PFSK-1 (cell line): ENCODE measurements at regions not wholly inside any gene's neighbourhood (a gene's known extent, or its start where the extent isn't known, plus 50 kb on each side); places are given as distances from the start of the nearest gene placed in this dataset.

Experiments used
- FOXP2 ChIP-seq: optimal IDR thresholded peaks from 2 replicates; pipeline ENCODE3; 2011; ENCODE audit warnings: borderline replicate concordance, control low read depth, inconsistent platforms; ENCODE audit not compliant: insufficient read depth; ENCODE audit errors: extremely low read length, extremely low read depth
- POLR2AphosphoS5 ChIP-seq: IDR thresholded peaks from 2 replicates; pipeline ENCODE4 v1.6.1; 2012; ENCODE audit warnings: low read depth, mild to moderate bottlenecking, control low read depth, low read length, moderate library complexity
- SIN3A ChIP-seq: IDR thresholded peaks from 2 replicates; pipeline ENCODE4 v1.6.1; 2012; ENCODE audit warnings: mild to moderate bottlenecking, low read length, moderate library complexity, borderline replicate concordance; ENCODE audit not compliant: insufficient read depth
- TAF1 ChIP-seq: IDR thresholded peaks from 2 replicates; pipeline ENCODE4 v1.6.1; 2012; ENCODE audit warnings: low read length, control low read depth, borderline replicate concordance; ENCODE audit not compliant: insufficient read depth
- TF ChIP-seq, protein P1 (sequence below), 2 experiments: IDR thresholded peaks; 2 replicates each; pipeline versions ENCODE4 v1.6.1 to v1.8.0; 2011 to 2012; ENCODE audit warnings: low read depth in 2 of 2, low read length in 2 of 2, control low read depth in 1 of 2, inconsistent platforms in 1 of 2, mild to moderate bottlenecking in 1 of 2, moderate library complexity in 1 of 2; ENCODE audit not compliant: insufficient read depth in 1 of 2

DNA sequence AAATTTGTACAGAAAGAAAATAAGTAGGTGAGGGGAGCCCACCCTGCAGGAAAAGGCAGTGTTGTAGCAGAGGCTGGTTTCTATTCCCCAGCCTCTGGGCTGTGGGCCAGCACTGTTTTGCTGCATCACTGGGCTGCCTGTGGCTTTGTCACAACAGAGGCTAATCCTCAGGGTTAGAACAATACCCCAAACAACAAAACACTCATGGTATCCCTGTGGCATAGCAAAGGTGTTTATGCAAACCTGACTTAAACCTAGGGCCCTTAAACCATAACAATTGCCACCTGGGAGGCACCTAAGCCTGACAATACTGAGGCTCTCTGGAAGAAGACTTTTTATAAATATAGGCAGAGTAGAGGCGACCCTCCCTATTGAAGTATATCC lies 314.7 kb downstream of the OLFM4 start:
- TF ChIP-seq TAF1 (no peak), SIN3A (no peak), POLR2AphosphoS5 (no peak), FOXP2 (no peak)
- TF ChIP-seq, protein P1, sequence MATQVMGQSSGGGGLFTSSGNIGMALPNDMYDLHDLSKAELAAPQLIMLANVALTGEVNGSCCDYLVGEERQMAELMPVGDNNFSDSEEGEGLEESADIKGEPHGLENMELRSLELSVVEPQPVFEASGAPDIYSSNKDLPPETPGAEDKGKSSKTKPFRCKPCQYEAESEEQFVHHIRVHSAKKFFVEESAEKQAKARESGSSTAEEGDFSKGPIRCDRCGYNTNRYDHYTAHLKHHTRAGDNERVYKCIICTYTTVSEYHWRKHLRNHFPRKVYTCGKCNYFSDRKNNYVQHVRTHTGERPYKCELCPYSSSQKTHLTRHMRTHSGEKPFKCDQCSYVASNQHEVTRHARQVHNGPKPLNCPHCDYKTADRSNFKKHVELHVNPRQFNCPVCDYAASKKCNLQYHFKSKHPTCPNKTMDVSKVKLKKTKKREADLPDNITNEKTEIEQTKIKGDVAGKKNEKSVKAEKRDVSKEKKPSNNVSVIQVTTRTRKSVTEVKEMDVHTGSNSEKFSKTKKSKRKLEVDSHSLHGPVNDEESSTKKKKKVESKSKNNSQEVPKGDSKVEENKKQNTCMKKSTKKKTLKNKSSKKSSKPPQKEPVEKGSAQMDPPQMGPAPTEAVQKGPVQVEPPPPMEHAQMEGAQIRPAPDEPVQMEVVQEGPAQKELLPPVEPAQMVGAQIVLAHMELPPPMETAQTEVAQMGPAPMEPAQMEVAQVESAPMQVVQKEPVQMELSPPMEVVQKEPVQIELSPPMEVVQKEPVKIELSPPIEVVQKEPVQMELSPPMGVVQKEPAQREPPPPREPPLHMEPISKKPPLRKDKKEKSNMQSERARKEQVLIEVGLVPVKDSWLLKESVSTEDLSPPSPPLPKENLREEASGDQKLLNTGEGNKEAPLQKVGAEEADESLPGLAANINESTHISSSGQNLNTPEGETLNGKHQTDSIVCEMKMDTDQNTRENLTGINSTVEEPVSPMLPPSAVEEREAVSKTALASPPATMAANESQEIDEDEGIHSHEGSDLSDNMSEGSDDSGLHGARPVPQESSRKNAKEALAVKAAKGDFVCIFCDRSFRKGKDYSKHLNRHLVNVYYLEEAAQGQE (IDR thresholded peaks at IDR 0.05; ENCODE audit: insufficient read depth in 1 of 2, low read depth in 2 of 2, low read length in 2 of 2) = no peak

DNA sequence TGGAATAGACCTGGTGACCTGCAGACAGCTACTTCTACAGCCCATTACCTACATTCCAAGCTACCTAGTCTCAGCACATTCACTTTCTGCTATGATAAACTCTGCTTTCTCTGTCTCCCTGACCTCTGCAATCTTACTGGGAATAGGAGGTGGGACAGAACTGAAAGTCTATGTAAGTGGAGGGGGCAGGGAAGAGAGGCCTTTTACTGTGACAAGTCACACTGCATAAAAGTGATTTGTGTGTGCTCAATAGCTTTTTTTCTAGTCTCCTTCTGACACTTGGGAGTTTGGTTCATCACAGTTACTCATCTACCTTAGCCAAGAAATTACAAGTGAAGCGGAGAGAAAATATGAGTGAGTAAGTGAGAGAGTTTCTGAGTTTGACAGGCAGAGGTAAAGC lies 322.4 kb downstream of the OLFM4 start:
- TF ChIP-seq TAF1 (no peak), SIN3A (no peak), POLR2AphosphoS5 (no peak), FOXP2 (no peak)
- TF ChIP-seq, protein P1 (IDR thresholded peaks at IDR 0.05; ENCODE audit: insufficient read depth in 1 of 2, low read depth in 2 of 2, low read length in 2 of 2) = no peak

- no peak for TF ChIP-seq FOXP2
- no peak for TF ChIP-seq POLR2AphosphoS5
- no peak for TF ChIP-seq TAF1
- TF ChIP-seq, protein P1 (IDR thresholded peaks at IDR 0.05; ENCODE audit: insufficient read depth in 1 of 2, low read depth in 2 of 2, low read length in 2 of 2) = no peak
- TF ChIP-seq SIN3A = no peak
Measured at GRCh38 chr13:53357582-53357981, 329.0 kb downstream of the OLFM4 start.

- no peak for TF ChIP-seq FOXP2
Measured at GRCh38 chr13:53368948-53369347, 340.3 kb downstream of the OLFM4 start.

DNA sequence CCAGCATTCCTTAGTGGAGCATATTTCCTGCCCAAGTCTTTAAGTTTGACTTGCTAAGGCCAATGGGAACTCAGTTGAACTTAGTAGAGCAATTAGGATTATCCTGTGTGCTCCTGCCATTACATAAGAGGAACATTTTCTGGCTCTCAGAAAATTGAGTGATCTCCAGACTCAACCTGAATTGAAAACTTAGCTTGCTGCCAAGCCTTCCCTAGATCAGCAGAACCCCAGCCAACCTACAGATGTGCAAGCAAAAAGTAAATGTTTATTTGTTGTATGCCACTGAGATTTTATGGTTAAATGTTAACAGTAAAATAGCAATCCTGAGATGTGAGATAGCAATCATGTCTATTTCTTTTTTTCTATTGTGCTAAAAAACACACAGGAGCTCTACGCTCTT lies 350.9 kb downstream of the OLFM4 start:
- TF ChIP-seq FOXP2 = no peak
- no peak for TF ChIP-seq SIN3A
- TF ChIP-seq, protein P1 (IDR thresholded peaks at IDR 0.05; ENCODE audit: insufficient read depth in 1 of 2, low read depth in 2 of 2, low read length in 2 of 2) = no peak

- no peak for TF ChIP-seq POLR2AphosphoS5
- TF ChIP-seq TAF1 = no peak
- no peak for TF ChIP-seq SIN3A
- TF ChIP-seq, protein P1 (IDR thresholded peaks at IDR 0.05; ENCODE audit: insufficient read depth in 1 of 2, low read depth in 2 of 2, low read length in 2 of 2) = no peak
- TF ChIP-seq FOXP2 = no peak
Measured at GRCh38 chr13:53382008-53382407, 353.4 kb downstream of the OLFM4 start.
